ENCODE measurements at regions not wholly inside any gene's neighbourhood (a gene's known extent, or its start where the extent isn't known, plus 50 kb on each side); places are given as distances from the start of the nearest gene placed in this dataset.

DNA sequence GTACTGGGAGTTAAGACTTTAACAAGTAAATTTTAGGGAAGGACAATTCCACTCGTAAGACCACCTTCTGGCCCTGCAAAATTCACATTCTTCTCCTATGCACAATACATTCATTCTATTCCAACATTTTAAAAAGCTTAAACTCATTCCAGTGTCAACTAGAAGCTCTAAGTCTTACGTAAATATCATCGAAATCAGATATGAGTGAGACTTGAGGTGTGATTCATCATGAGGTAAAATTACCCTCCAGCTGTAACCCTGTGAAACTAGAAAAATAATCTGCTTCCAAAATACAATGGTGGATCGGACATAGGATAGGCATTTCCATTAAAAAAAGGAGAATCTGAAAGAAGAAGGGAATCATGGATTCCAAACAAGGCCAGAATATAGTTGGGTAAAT, 370.3 kb downstream of the CDC14C start:
- DNase-seq (ENCODE audit: extremely low spot score), result no peak
- ChIA-PET CTCF (no interaction called here), POLR2A (no interaction called here)
- TF ChIP-seq, protein P1, sequence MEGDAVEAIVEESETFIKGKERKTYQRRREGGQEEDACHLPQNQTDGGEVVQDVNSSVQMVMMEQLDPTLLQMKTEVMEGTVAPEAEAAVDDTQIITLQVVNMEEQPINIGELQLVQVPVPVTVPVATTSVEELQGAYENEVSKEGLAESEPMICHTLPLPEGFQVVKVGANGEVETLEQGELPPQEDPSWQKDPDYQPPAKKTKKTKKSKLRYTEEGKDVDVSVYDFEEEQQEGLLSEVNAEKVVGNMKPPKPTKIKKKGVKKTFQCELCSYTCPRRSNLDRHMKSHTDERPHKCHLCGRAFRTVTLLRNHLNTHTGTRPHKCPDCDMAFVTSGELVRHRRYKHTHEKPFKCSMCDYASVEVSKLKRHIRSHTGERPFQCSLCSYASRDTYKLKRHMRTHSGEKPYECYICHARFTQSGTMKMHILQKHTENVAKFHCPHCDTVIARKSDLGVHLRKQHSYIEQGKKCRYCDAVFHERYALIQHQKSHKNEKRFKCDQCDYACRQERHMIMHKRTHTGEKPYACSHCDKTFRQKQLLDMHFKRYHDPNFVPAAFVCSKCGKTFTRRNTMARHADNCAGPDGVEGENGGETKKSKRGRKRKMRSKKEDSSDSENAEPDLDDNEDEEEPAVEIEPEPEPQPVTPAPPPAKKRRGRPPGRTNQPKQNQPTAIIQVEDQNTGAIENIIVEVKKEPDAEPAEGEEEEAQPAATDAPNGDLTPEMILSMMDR (IDR thresholded peaks at IDR 0.05; ENCODE audit: control extremely low read depth, extremely low read depth, low read depth, missing control alignments), result no peak

DNA sequence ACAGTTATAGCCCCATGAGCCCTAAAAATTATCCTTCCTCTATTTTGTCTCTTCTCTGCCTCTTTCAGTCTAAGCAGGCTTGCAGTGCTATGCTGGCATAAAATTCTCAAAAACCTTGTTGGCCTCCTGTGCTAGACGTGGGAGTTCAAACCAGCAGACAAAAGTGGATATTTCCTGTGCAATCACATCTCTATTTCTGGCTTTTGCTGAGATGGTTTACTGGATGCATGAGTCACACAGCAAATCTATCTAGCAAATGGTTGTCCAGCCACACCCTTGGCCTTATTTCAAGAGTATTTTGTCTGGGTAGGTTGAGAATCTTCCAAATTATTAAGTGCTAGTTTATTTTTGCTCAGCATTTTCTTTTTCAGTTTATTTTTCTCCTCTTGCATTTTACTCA, 370.8 kb downstream of the CDC14C start:
- DNase-seq (ENCODE audit: extremely low spot score), result no peak
- POLR2A ChIA-PET, result no interaction called here
- TF ChIP-seq, protein P1 (IDR thresholded peaks at IDR 0.05; ENCODE audit: control extremely low read depth, extremely low read depth, low read depth, missing control alignments), result no peak
- CTCF ChIA-PET, result no interaction called here

DNA sequence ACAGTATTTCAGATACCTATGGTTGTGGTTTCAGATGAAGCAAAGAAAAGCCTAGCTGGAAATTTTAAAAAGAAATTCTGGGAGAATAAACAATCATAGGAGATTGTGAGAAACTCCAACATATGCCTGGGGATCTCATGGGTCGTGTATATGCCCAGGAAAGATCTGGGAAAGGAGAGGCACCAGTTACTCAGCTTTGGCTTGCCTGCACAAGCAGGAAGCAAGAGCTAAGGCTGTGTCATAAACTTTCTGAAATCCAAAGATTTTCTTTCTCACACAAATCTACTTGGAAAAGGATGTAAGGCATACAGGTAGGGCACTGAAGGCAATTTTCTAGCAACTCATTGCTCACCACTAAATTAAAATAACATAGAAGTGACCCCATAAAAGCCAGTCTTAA, 373.6 kb downstream of the CDC14C start:
- TF ChIP-seq, protein P1 (IDR thresholded peaks at IDR 0.05; ENCODE audit: control extremely low read depth, extremely low read depth, low read depth, missing control alignments), result no peak
- POLR2A ChIA-PET, result no interaction called here
- DNase-seq (ENCODE audit: extremely low spot score), result no peak
- CTCF ChIA-PET, result interaction anchor here (0.5 to 1.5 kb wide), 3 partner anchors 10 to 78 kb away, joined by 3 to 7 read pairs (median 4); no protein-coding TSS in a partner anchor

DNA sequence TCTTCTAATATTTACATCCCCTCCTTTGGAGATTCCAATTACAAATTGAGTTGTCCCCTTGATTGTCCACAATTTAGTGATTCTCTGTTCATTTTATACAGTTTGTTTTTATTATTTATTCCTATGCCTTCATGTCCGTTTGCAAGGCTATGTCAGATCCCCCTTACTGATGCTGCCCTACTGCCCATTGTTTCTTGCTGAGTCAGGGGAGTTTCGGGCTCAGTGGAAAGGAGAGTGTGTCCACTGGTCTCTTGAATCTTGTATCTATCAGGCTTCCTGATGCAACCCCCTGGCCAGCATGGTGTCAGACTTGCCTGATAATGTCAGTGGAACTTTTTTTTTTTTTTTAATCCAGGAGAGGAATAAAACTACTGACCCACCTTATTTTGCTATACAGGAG, 384.4 kb downstream of the CDC14C start:
- ChIA-PET CTCF (no interaction called here), POLR2A (no interaction called here)
- no peak for DNase-seq (ENCODE audit: extremely low spot score)
- TF ChIP-seq, protein P1 (IDR thresholded peaks at IDR 0.05; ENCODE audit: control extremely low read depth, extremely low read depth, low read depth, missing control alignments), result no peak

DNA sequence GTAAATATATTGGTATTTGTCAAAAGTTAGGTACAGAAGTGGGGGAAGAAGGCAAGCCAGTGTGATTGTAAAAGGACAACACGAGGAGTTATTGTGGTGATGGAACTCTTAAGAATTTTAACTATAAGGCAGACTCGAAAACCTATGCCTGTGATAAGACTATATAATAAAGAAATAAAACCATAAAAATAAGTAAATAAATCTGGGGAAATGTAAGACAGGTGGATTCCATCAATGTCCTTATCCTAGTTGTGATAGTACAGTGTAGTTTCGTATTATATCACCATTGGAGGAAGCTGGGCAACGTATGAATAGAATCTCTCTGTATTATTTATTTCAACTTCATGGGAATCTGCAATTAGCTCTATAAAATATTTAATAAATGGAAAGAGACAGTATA, 395.7 kb downstream of the CDC14C start:
- DNase-seq (ENCODE audit: extremely low spot score), result no peak
- TF ChIP-seq, protein P1 (IDR thresholded peaks at IDR 0.05; ENCODE audit: control extremely low read depth, extremely low read depth, low read depth, missing control alignments), result no peak
- ChIA-PET POLR2A (no interaction called here), CTCF (no interaction called here)

DNA sequence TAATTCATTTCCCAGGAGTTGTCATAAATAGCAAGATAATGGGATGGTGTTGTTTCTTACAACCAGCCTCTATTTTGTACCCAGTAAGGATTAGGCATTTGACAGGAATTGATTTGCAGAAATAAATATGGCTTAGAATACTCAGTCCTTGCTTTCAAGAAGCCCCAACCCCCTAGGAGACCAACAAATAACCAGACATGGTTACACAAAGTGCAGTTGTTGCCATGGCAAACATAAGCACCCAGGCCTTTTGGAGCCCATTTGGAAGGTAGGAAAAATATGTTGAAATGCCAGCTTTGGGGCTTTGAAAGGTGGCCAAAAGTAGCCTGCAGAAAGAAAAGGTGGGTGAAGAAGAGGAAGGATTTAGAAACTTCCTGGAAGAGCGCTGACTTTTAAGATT, 397.5 kb downstream of the CDC14C start:
- DNase-seq (ENCODE audit: extremely low spot score), result no peak
- TF ChIP-seq, protein P1 (IDR thresholded peaks at IDR 0.05; ENCODE audit: control extremely low read depth, extremely low read depth, low read depth, missing control alignments), result no peak
- ChIA-PET CTCF (no interaction called here), POLR2A (no interaction called here)

DNA sequence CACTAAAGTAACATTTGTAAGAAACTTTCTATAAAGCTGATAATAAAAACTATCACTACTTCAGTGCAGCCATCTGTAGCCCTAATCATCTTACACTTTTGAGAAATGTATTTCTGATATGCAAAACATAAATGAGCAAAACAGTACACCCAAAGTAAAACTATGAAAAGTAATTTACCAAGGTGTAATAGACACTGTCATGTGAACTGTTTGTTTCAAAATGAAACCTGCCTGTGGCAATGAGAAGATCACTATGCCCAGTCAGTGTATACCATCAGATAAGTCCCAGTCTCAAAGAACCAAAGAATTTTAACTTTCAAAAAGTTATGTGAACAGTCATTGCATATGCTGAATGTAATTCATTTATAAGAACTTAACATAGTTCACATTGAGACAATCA, 398.1 kb downstream of the CDC14C start:
- TF ChIP-seq, protein P1 (IDR thresholded peaks at IDR 0.05; ENCODE audit: control extremely low read depth, extremely low read depth, low read depth, missing control alignments), result no peak
- ChIA-PET CTCF (no interaction called here), POLR2A (no interaction called here)
- DNase-seq (ENCODE audit: extremely low spot score), result no peak
